NCI-H1092 (cell line): ENCODE measurements at regions not wholly inside any gene's neighbourhood (a gene's known extent, or its start where the extent isn't known, plus 50 kb on each side); places are given as distances from the start of the nearest gene placed in this dataset.

ENCODE experiments used
- DNase-seq: peaks from one replicate; lab custom pipeline; 2025; lab: John Stamatoyannopoulos, UW

GRCh38 chr6:105815661-105816555 is 270.2 kb upstream of the PRDM1 start:
- no peak for DNase-seq

- no peak for DNase-seq
These were observed 271.2 kb upstream of the PRDM1 start for GRCh38 chr6:105814745-105815536.

GRCh38 chr6:105810922-105811482 is 275.1 kb upstream of the PRDM1 start:
- no peak for DNase-seq

GRCh38 chr6:105810105-105810921 is 275.8 kb upstream of the PRDM1 start:
- DNase-seq, result no peak

- DNase-seq, result no peak
These were observed 277.6 kb upstream of the PRDM1 start for GRCh38 chr6:105808571-105808970.

- DNase-seq, result no peak
These were observed 278.2 kb upstream of the PRDM1 start for GRCh38 chr6:105807905-105808304.

GRCh38 chr6:105806486-105806920 is 279.6 kb upstream of the PRDM1 start:
- no peak for DNase-seq

- no peak for DNase-seq
These were observed 280.6 kb upstream of the PRDM1 start for GRCh38 chr6:105805501-105806023.

- no peak for DNase-seq
These were observed 281.7 kb upstream of the PRDM1 start for GRCh38 chr6:105804424-105804823.

GRCh38 chr6:105804000-105804399 is 282.1 kb upstream of the PRDM1 start:
- DNase-seq, result no peak

- DNase-seq, result no peak
These were observed 282.7 kb upstream of the PRDM1 start for GRCh38 chr6:105803442-105803841.

GRCh38 chr6:105802703-105803102 is 283.4 kb upstream of the PRDM1 start:
- DNase-seq, result no peak

- DNase-seq, result no peak
These were observed 285.3 kb upstream of the PRDM1 start for GRCh38 chr6:105800871-105801270.

- DNase-seq, result no peak
These were observed 285.7 kb upstream of the PRDM1 start for GRCh38 chr6:105800398-105800797.

- no peak for DNase-seq
These were observed 287.1 kb upstream of the PRDM1 start for GRCh38 chr6:105799056-105799455.

- DNase-seq, result no peak
These were observed 288.1 kb upstream of the PRDM1 start for GRCh38 chr6:105797983-105798453.

GRCh38 chr6:105797286-105797979 is 288.7 kb upstream of the PRDM1 start:
- DNase-seq, result no peak

- no peak for DNase-seq
These were observed 290.1 kb upstream of the PRDM1 start for GRCh38 chr6:105795913-105796517.

- DNase-seq, result no peak
These were observed 290.8 kb upstream of the PRDM1 start for GRCh38 chr6:105795366-105795765.

GRCh38 chr6:105794870-105795269 is 291.3 kb upstream of the PRDM1 start:
- no peak for DNase-seq
